HG03095 (cell line): ENCODE measurements at regions not wholly inside any gene's neighbourhood (a gene's known extent, or its start where the extent isn't known, plus 50 kb on each side); places are given as distances from the start of the nearest gene placed in this dataset.
"Not testable (repeated sequence)": the region's sequence is repeated elsewhere in the genome, so short reads cannot be mapped to it uniquely, and the experiment has no call there.

Experiments
- ATAC-seq: cut with Tn5 transposase; IDR thresholded peaks from one replicate; pipeline ENCODE4 v1.9.1; 2021; ENCODE audit warnings: moderate library complexity; ENCODE audit not compliant: unreplicated experiment

GRCh38 chr18:73579698-73580097, 567.9 kb downstream of the FBXO15 start:
- ATAC-seq, result no peak

GRCh38 chr18:73577365-73577764, 570.3 kb downstream of the FBXO15 start:
- no peak for ATAC-seq

GRCh38 chr18:73563901-73564472, 583.6 kb downstream of the FBXO15 start:
- no peak for ATAC-seq

GRCh38 chr18:73563345-73563744, 584.3 kb downstream of the FBXO15 start:
- no peak for ATAC-seq

GRCh38 chr18:73556904-73557303, 590.7 kb downstream of the FBXO15 start:
- ATAC-seq, result no peak

GRCh38 chr18:73552171-73552570, 595.5 kb downstream of the FBXO15 start:
- ATAC-seq, result no peak

- no peak for ATAC-seq
Observed at GRCh38 chr18:73551211-73551610, 596.4 kb downstream of the FBXO15 start.

- ATAC-seq, result no peak
Observed at GRCh38 chr18:73549236-73549635, 598.4 kb downstream of the FBXO15 start.

GRCh38 chr18:73545472-73545871, 602.2 kb downstream of the FBXO15 start:
- ATAC-seq, result no peak

- no peak for ATAC-seq
Observed at GRCh38 chr18:73544617-73545016, 603.0 kb downstream of the FBXO15 start.

- ATAC-seq, result no peak
Observed at GRCh38 chr18:73544032-73544431, 603.6 kb downstream of the FBXO15 start.

GRCh38 chr18:73535990-73536389, 611.6 kb downstream of the FBXO15 start:
- no peak for ATAC-seq

GRCh38 chr18:73535189-73535588, 612.4 kb downstream of the FBXO15 start:
- no peak for ATAC-seq

- no peak for ATAC-seq
Observed at GRCh38 chr18:73531601-73532000, 616.0 kb downstream of the FBXO15 start.

- ATAC-seq, result no peak
Observed at GRCh38 chr18:73528066-73528465, 619.6 kb downstream of the FBXO15 start.

GRCh38 chr18:73520229-73520628, 627.4 kb downstream of the FBXO15 start:
- no peak for ATAC-seq

- ATAC-seq, result not testable (repeated sequence)
Observed at GRCh38 chr18:73516056-73516455, 631.6 kb downstream of the FBXO15 start.

GRCh38 chr18:73514449-73514848, 633.2 kb downstream of the FBXO15 start:
- no peak for ATAC-seq

- no peak for ATAC-seq
Observed at GRCh38 chr18:73511771-73512503, 635.7 kb downstream of the FBXO15 start.

- no peak for ATAC-seq
Observed at GRCh38 chr18:73509460-73509859, 638.2 kb downstream of the FBXO15 start.

GRCh38 chr18:73503326-73503725, 635.5 kb upstream of the NETO1 start:
- ATAC-seq, result no peak

- ATAC-seq, result no peak
Observed at GRCh38 chr18:73487966-73488365, 620.2 kb upstream of the NETO1 start.

- no peak for ATAC-seq
Observed at GRCh38 chr18:73485166-73485565, 617.4 kb upstream of the NETO1 start.
